UCSD-AML1 (cell line): ENCODE measurements at regions not wholly inside any gene's neighbourhood (a gene's known extent, or its start where the extent isn't known, plus 50 kb on each side); places are given as distances from the start of the nearest gene placed in this dataset.
A peak's percentile ranks its signal among the peaks of the same experiment; 100 is the strongest.
"Not testable (repeated sequence)": the region's sequence is repeated elsewhere in the genome, so short reads cannot be mapped to it uniquely, and the experiment has no call there.

Source experiments
- DNase-seq: peaks from one replicate; lab custom pipeline; 2025; ENCODE audit not compliant: unreplicated experiment; lab: John Stamatoyannopoulos, UW

DNA sequence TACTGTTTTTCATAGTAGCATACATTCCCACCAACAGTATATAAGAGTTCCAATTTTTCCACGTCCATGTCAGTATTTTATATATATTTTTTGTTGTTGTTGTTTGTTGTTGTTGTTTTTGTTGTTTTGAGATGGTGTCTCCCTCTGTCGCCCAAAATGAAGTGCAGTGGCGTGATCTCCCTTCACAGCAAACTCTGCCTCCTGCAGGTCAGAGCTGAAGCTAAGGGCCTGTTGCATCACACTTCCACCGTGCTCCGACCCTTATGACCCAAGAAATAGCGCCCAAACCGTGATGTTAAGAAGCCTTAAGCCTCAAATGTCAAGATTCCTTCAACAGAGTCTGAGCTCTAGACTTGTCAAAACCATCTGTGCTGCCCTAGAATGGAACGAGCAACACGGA is 2032.3 kb downstream of the MRPL39 start:
- no peak for DNase-seq

DNA sequence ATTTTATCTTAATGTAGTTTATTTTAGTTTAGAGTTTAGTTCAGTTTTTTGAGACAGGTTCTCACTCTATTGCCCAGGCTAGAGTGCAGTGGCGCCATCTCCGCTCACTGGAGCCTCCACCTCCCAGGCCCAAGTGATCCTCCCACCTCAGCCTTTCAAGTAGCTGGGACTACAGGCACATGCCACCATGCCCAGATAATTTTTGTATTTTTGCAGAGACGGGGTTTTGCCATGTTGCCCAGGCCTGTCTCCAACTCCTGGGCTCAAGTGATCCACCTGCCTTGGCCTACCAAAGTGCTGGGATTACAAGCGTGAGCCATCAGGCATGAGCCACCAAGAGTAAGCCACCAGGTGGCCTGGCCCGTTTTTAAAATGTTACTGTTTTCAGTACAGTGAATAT is 2058.4 kb downstream of the MRPL39 start:
- not testable (repeated sequence) for DNase-seq

DNA sequence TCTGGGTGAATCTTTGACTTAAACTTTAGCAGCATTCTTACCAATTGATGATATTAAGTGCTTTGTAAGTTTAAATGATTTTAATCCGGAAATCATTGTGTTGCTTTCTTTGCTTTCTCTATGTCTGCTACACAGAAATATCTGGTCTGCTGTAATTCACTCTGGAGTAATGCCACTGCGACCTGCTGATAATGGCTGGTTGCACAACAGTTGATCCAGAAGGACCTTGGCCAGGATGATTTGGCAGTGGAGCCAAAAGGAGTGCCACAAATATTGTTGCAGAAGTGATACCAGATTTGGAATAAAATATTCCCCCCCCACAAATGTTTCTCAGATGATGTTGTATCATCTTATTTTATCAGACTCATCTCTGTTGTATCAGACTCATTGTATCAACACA is 2063.9 kb downstream of the MRPL39 start:
- DNase-seq = no peak

DNA sequence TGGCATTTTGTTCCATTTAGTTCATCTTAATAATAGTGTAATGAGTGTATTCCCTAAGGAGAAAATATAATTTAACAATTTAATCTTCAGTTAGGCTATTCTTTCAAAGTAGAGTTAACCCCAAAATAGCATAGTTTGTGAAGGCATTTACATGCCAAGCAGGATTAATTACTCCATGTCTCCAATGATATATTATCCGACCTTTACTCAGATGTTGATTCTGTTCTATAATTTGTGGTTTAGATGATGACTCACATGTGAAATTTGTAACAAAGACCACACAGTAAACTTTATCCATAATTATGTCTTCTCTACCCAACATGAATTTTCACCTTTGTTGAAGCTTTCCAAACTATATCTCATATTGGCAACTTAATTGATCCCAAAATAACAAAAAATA is 2065.2 kb downstream of the MRPL39 start:
- no peak for DNase-seq

DNA sequence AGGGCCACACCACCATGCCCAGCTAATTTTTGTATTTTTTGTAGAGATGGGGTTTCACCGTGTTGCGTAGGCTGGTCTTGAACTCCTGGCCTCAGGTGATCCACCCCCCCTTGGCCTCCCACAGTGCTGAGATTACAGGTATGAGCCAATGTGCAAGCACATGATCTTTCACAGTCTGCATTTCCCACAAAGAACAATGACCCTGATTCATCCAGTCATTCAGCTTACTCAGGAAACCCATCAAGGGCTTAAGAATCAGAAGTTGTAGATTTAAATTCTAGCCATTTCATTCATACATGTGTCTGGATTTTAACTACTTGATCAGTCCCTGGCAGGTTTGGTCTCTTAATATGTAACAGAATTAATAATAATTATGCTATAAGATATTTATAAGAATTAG is 2065.7 kb downstream of the MRPL39 start:
- DNase-seq = no peak

DNA sequence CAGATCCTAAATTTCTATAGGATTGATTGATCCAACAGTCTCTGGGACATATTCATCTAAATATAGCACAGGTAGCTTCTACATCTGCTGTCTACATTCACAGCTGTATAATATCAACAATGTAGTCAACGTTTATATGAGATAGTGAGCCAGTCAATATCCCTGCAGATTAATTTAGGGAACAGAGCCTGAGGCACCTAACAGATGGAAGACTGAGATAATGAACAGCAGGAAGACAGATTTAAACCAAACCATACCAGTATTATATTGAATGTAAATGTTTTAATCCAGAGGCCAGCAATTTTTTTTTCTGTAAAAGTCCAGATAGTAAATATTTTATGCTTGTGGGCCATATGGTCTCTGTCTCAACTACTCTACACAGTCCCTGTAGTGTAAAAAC is 2072.4 kb downstream of the MRPL39 start:
- DNase-seq = no peak

DNA sequence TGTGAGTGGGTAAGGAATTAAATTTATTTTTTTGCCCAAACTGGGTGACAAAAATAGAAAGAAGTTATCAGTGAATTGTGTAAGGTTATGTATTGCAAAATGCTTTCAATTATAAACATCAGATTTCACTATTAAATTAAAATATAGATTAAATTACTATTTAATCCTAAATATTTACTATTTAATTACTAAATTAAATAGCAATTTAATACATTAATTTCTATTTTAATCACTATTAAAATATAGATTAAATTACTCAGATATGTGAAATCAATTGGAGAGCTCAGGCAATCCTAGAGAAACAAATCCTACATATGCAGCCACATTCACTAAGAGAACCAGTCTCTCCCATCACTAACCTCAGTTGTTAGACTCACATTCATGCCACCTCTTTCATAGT is 2075.8 kb downstream of the MRPL39 start:
- DNase-seq = no peak

DNA sequence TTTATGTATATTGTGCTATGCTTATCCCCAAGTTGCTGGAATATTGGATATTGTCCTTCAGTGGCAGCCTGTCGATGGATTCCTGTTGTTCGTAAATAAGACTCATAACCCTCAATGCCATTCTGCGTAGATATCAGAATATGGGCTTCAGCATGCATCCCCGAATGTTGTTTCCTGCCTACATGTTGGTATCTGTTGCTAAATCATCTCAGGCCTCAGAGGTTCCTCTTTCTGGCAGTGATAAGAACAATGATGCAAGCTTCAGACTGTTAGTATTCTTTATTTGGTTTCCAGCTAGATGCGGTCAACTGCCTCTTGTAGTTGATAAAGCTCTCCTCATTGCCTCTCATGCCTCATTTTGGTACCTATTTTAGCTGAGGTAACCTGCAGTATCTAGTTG is 2082.6 kb downstream of the MRPL39 start:
- no peak for DNase-seq

DNA sequence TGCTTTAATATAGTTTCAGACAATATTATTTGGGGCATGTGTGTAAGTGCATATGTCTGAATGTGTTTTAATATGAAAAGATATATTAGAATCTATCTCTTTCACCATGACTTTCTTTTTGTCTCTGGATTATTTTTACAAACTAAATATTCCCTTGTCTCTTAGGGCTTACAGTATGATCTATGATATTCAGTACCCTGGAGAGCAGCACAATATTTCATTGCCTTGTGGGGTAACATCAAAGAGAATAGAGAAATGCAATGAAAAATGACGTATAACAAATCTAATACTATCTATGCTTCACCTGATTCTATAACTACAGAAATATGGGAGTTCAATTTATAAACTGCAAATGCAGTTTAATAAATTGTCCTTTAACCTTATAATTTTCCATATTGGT is 2084.5 kb downstream of the MRPL39 start:
- no peak for DNase-seq

DNA sequence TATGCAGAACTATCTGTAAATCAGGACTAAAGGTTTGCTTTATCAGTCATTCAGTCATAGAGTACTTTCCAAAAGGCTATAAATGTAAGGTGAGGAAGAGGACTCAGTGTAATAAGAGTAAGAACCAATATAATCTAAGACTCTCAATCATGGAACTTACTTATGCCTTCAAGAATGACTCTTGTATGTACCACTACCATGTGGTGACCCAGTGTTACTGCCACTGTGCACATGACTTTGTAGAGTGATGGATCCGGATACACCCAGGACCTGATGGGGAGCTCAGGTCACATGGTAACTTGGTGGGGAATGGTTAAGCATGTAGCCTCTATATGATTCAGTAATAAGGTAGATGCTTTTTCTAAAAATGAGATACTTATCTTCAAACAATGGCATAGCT is 2099.8 kb downstream of the MRPL39 start:
- no peak for DNase-seq

DNA sequence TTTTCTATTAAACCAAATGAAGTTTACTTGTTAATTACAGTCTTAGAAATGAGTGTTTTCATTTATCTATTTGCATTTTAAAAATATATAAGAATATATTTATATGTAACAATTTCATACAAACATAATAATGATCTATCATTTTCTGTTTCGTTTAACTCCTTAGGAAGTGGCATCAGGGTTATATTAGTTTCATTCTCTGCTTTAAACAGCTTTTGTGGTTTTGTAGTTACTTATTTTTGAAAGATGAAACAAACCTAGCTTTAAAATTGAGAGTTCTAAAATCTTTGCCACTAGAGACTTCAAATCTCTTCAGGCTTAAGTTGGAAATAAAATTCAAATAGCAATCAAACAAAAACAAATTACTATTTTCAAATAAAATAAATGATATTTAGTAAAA is 2110.6 kb downstream of the MRPL39 start:
- no peak for DNase-seq

DNA sequence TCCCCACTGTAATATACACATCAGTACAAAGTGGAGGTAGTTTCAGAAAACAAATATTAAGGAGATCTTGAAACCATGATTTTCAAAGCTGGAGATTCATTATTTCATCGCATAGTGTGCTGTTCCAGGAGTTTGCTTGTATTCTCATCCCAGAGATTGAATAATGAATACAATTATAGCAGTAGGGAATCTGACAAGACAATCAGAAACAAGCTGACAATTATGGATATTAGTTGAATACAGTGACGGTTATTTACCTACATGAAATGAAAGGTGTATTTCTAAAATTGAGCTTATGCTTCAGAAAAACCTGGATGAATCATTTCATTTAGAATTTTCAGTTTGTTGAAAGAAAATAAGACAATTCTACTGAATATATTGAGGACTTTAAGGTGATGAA is 2119.0 kb downstream of the MRPL39 start:
- DNase-seq = no peak

DNA sequence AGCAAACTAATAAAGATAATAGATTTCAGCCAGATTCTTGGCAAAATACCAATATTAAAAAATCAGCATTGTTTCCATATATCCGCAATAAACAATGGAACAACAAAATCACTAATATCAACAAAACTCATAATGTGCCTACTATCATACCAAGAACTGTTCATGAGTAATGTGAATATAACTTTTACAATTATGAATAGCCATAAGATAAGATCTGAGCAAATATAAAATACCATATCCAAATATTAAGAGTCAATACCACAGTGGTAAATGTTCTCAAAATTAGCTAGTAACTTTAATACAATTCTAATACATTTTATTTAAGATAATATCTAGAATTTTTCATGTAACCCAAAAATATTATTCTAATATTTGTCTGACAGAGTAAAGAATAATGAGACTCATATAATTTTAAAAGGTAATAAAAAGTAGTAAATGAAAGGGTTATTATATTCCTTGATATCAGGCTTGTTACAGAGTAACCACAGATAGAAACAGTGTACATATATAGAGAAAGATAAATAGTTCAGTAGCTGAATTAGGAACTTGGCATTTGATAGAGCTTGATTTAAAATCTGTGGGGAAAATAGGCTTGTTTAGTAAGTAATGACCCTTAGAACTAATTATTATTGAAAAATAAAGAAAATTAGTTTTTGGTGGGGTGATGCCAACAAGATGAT is 2126.6 kb downstream of the MRPL39 start:
- no peak for DNase-seq

DNA sequence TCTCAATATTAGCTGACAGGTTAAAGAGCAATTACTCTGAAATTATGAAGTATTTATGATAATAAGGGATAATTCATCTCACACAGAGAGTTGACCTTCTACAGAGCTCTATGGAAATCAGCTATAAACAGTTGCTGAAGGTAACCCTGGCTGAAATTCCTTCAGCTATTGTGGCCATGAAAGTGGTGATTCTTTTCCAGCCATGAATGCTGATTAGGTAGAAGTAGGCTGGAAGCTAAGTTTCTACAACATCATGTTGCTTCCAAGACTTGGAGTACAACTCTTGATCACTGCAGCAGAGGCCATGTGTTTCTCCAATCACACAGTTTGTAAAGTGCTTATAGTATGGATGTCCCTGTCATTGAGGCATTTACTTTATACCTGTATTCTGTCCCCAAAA is 2128.9 kb downstream of the MRPL39 start:
- no peak for DNase-seq

DNA sequence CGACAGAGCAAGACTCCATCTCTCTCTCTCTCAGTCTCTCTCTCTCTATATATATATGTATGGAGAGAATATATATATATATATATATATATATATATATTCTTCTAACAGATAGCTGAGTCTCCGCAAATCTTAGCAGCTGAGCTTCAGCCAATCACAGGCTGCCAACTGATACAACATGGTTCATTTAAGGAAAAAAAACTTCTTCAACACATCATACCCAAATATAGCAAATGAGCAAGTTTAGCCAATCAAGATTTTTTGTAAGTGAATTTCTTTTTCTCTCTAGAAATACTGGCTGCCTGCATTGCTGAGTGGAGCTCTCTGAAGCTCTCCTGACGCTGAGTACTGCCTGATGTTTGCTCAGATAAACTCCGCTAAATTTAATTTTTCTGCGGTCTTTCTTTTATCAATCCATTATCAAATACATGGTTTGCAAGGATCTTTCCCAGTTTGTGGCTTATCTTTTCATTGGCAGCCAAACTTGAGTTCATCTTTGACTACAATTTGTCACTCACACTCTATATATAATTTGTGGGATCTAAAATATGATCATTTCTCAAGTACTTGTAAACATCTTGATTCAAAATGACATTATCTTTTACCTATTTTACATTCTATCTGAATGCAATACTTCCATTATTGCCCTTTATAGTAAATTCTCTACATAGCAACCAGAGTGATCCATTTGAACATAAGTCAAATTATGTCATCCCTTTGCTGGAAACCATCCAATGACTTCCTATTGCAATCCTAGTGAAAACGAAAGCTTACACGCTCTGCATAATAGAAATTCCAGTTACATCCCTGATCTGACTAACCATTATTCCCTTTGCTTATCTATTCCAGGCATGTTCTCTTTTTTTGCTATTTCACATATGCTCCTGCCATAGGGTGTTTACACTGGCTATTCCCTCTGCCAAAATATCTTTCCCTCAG is 2131.7 kb downstream of the MRPL39 start:
- DNase-seq = no peak

DNA sequence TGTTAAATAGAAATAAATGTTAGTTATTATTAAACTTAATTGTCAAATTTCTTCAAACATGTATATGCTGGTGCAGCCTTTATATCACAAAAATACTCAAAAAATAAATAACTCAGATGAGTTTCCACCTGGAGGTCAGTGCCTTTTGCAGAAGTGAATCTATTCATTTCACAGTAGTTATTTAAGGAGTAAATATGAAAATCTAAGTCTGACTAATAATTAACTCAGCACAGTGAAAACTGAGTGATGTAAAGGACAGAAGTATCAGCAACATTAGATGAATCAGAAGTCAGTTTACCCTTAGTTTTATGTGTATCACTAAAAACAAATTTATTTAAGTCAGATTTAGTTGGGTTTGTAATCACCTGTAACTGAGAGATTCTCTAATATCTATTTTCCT is 2135.4 kb downstream of the MRPL39 start:
- no peak for DNase-seq

DNA sequence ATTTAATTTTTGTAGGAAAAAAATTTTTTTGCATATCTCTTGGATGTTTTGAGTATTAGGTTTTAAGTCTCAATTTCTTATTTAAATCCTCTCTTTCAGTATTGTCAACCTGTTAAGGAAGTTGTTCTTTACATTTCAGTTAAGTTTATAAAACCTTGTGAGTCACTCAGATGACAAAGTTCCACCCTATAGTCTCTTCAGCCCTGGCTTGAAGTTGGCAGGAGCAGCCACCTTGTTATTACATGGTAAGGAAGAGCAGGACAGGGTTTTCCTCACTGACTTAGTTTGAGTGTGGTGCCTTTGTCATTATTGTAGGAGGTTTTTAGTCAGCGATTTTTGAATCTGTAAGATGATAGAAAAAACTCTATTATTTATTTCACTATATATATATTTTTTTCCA is 2143.9 kb downstream of the MRPL39 start:
- no peak for DNase-seq

DNA sequence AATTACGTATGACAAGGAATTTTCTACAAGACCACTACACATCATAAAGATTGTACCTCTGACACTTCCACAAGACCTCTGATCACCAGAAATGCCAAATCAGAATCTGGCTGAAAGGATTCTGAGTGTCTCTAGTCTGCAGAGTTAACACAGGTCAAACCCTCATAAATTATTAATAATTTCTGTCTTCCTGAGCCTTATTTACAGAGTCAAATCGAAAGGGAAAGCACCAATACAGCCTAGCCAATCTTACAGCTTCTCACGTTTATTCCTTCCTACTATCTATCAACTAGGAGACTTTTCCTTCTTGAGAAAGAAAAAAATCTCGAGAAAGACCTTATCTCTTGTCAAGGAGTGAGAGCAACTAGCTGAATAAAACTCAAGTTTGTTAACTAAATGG is 2151.6 kb downstream of the MRPL39 start:
- DNase-seq = no peak

DNA sequence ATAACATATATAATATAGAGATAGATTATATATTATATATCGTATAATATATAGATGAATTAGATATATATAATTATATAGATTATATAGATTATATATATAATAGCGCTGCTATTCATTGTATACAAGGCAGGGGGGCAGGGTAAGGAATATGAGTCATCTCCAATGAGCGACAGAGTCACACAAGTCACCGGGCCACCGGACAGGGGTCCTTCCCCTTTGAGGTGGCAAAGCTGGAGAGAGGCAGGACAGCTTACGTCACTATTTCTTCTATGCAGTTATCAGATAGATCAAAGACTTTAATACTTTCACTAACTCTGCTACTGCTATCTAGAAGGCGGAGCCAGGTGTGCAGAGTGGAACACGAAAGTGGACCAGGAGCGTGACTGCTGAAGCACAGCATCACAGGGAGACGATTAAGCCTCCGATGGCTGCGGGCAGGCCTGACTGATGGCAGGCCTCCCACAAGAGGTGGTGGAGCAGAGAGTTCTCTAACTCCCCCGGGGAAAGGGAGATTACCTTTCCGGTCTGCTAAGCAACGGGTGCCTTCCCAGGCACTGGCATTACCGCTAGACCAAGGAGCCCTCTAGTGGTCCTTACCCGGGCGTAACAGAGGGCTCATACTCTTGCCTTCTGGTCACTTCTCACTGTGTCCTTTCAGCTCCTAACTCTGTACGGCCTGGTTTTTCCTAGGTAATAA is 2154.7 kb downstream of the MRPL39 start:
- DNase-seq = peak; percentile 29

DNA sequence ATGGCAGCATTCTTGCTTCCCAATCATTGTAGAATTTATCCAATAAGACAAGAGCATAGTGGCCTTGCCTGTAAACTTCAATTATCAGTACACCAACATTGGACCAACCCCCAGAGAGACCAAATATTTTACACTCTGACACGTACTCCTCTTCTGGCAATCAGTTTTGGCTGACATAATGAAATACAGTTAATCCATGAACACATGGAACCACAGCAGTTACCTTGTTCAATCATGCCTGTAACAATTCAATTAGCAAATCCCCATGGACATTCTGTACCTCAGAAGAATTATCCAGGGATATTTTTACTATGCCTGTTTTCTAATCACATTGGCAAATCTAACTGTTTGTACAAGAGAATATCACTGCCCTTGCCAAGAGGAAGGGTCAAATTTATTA is 2162.0 kb downstream of the MRPL39 start:
- no peak for DNase-seq

DNA sequence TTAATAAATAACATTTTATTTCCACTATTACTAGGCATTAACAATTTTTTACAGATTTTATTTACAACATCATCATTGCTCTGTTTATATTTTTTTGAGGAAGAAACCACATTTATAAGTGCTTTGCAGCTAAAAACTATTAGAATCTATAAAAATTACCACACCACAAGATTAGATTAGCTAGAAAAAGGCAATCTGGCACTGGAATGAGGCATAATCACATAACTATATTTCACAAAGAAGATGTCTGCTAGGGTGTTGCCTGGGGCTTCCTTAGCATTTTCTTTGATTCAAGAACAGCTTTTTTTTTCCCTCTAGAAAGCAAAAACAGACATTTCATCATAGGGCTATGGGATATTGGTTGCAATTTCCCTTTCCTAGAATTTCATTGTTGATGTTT is 2169.2 kb downstream of the MRPL39 start:
- no peak for DNase-seq

DNA sequence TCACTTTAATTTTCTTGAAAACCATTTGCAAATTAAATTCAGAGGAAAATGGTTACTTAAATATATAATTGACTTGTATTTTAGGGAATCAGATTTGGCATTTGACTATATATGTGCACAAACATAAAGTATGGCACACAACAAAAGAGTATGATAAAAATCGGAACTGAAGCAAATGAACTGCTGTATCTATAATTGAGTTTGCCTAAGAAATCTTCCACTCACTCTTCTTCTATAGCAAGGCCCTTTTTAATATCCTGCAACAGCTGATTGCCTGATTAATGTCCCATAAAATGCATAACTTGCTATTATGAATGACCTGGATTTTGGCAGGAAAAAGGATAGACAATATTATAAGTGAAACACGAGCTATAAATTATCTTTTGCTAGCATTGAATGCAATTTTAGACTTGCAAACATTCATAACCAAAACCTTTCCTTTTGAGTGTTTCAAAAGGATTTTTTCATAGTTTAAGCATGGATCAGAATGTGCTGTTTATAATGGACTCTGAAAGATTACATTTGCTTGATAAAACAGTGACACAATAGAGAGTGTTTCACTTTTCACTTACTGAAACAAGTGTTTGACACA is 2204.3 kb downstream of the MRPL39 start:
- no peak for DNase-seq
